ENCODE measurements at regions not wholly inside any gene's neighbourhood (a gene's known extent, or its start where the extent isn't known, plus 50 kb on each side); places are given as distances from the start of the nearest gene placed in this dataset.

GRCh38 chr10:84632866-84633265 is 304.5 kb downstream of the CCSER2 start:
- TF ChIP-seq POLR2AphosphoS5 (IDR thresholded peaks at IDR 0.05; ENCODE audit: low read depth, low read length) (no peak), POLR2A (IDR thresholded peaks at IDR 0.05; ENCODE audit: low read depth, low read length) (no peak), TAF1 (IDR thresholded peaks at IDR 0.05; ENCODE audit: borderline replicate concordance, low read depth, low read length) (no peak)

All from GM12892 (cell line).